ENCODE measurements at regions not wholly inside any gene's neighbourhood (a gene's known extent, or its start where the extent isn't known, plus 50 kb on each side); places are given as distances from the start of the nearest gene placed in this dataset.

- TF ChIP-seq, protein P1, sequence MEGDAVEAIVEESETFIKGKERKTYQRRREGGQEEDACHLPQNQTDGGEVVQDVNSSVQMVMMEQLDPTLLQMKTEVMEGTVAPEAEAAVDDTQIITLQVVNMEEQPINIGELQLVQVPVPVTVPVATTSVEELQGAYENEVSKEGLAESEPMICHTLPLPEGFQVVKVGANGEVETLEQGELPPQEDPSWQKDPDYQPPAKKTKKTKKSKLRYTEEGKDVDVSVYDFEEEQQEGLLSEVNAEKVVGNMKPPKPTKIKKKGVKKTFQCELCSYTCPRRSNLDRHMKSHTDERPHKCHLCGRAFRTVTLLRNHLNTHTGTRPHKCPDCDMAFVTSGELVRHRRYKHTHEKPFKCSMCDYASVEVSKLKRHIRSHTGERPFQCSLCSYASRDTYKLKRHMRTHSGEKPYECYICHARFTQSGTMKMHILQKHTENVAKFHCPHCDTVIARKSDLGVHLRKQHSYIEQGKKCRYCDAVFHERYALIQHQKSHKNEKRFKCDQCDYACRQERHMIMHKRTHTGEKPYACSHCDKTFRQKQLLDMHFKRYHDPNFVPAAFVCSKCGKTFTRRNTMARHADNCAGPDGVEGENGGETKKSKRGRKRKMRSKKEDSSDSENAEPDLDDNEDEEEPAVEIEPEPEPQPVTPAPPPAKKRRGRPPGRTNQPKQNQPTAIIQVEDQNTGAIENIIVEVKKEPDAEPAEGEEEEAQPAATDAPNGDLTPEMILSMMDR (IDR thresholded peaks at IDR 0.05; ENCODE audit: insufficient read depth, low read depth, low read length) = no peak
- H3K4me3 ChIP-seq (ENCODE audit: low read depth, low read length) = no peak overlapping the region
- DNase-seq (ENCODE audit: low read depth) = no peak
These were observed 77.4 kb upstream of the SPON1 start for GRCh38 chr11:13885083-13885482.

DNA sequence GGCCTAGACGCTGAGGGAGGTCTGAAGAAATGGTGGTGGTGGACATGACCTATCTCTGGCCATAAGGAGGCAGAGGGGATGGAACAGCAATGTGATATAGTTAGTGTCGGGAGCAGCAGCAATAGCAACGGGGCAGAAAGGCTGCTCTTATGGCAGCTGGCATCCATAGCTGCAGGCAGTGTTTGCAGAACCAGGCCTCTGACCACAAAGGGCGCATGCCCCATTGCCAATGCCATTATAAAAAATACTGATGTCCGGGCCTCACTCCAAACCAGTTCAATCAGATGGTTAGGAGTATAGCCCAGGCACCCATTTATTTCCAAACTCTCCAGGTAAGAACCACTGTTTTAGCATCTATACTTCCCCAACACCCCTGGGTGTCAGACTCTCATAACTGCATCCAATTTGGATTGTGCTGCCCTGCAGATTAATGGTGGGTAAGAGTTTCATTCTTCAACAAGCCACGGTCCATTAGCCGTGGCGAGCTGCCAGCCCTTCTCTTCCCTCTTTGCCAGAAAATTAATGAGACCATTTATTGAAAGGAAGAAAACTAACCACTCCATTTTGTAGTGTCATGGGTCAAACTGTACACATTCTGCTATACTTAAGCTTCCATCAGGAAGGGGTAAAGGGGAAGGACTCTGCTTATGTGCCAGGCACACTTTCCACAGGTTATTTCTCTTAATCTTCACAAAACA is 72.8 kb upstream of the SPON1 start:
- H3K4me3 ChIP-seq (ENCODE audit: low read depth, low read length) = no peak overlapping the region
- TF ChIP-seq, protein P1 (IDR thresholded peaks at IDR 0.05; ENCODE audit: insufficient read depth, low read depth, low read length) = no peak

DNA sequence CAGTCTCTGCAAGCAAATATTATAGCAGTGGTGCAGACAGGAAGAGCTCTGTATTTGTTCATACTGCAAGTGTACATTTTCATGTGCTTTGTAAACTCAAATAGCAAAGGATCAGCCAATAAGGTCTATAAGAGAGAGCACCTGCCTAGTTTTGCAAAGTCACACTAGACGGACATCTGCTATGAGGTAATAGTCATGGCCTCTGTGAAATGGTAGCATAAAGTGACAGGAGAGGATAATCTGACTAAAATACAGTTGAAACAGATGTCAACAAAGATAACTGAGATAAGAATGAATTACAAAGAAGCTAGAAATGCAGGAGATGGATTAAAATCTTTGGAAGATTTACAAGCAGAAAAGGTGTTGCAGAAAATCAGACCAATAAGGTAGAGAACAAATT is 70.6 kb upstream of the SPON1 start:
- H3K4me3 ChIP-seq (ENCODE audit: low read depth, low read length) = no peak overlapping the region
- TF ChIP-seq, protein P1 (IDR thresholded peaks at IDR 0.05; ENCODE audit: insufficient read depth, low read depth, low read length) = no peak
- DNase-seq (ENCODE audit: low read depth) = no peak

More for the DNA sequence above, 72.8 kb upstream of the SPON1 start:
- no peak for DNase-seq (ENCODE audit: low read depth)

GRCh38 chr11:13896175-13896980 is 66.1 kb upstream of the SPON1 start:
- H3K4me3 ChIP-seq (ENCODE audit: low read depth, low read length) = no peak overlapping the region
- DNase-seq (ENCODE audit: low read depth) = no peak
- TF ChIP-seq, protein P1 (IDR thresholded peaks at IDR 0.05; ENCODE audit: insufficient read depth, low read depth, low read length) = no peak

DNA sequence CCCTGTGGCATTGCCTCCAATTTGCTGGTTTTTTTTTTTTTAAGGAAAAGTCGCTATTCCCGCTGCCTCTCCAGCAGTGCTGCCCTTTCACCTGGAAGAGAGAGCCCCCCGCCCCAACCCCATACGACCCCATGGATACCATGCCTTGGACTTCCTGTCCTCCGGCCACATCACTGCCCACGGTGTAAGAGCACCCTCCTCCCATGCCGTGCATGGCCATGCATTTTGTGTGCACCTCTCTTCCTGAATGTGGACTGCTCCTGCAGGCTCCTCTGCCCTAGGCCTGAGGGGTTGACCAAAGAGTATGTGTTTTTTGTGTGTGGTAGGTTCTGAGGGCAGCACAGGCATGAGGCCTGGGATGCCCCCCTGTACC is 65.6 kb upstream of the SPON1 start:
- no peak overlapping the region for H3K4me3 ChIP-seq (ENCODE audit: low read depth, low read length)
- TF ChIP-seq, protein P1 (IDR thresholded peaks at IDR 0.05; ENCODE audit: insufficient read depth, low read depth, low read length) = no peak
- DNase-seq (ENCODE audit: low read depth) = no peak

- TF ChIP-seq, protein P1 (IDR thresholded peaks at IDR 0.05; ENCODE audit: insufficient read depth, low read depth, low read length) = no peak
- DNase-seq (ENCODE audit: low read depth) = no peak
- no peak overlapping the region for H3K4me3 ChIP-seq (ENCODE audit: low read depth, low read length)
These were observed 64.8 kb upstream of the SPON1 start for GRCh38 chr11:13897646-13898276.

All from fibroblast of villous mesenchyme (primary cell).